Dendritic cell treated with granulocyte-macrophage colony-stimulating factor and Interleukin-4, amounts not matched to agents 40 ng/mL and 50 ng/mL, for 4 days (primary cell): ENCODE measurements at regions not wholly inside any gene's neighbourhood (a gene's known extent, or its start where the extent isn't known, plus 50 kb on each side); places are given as distances from the start of the nearest gene placed in this dataset.
"Not testable (repeated sequence)": the region's sequence is repeated elsewhere in the genome, so short reads cannot be mapped to it uniquely, and the experiment has no call there.

Experiments
- H3K27ac Mint-ChIP-seq: one replicate; pipeline ENCODE4 v1.8.0; 2022; ENCODE audit warnings: mild to moderate bottlenecking, mixed read lengths
- H3K27me3 Mint-ChIP-seq: one replicate; pipeline ENCODE4 v1.8.0; 2022; ENCODE audit warnings: mild to moderate bottlenecking, mixed read lengths
- H3K36me3 Mint-ChIP-seq: one replicate; pipeline ENCODE4 v1.8.0; 2022; ENCODE audit warnings: low read depth, mixed read lengths
- H3K4me1 Mint-ChIP-seq: one replicate; pipeline ENCODE4 v1.8.0; 2022; ENCODE audit warnings: low read depth, mixed read lengths
- H3K4me3 Mint-ChIP-seq: one replicate; pipeline ENCODE4 v1.8.0; 2022; ENCODE audit warnings: mild to moderate bottlenecking, moderate library complexity, mixed read lengths
- H3K9me3 Mint-ChIP-seq: one replicate; pipeline ENCODE4 v1.8.0; 2022; ENCODE audit warnings: mixed read lengths
- intact Hi-C: fragments of 100-400 bp; cut with micrococcal nuclease; formaldehyde crosslinking; loops from one replicate; pipeline ENCODE4 v1.15.0; 2022

- Mint-ChIP-seq H3K4me1 (no peaks in the 10 kb centered on the region), H3K9me3 (peaks cover 14% of the 10 kb centered on the region), H3K27me3 (no peaks in the 10 kb centered on the region), H3K4me3 (no peak overlapping the region), H3K27ac (no peak overlapping the region), H3K36me3 (no peaks in the 10 kb centered on the region)
- intact Hi-C loops = no loop called here
Observed at GRCh38 chr7:45292481-45292880, 134.9 kb downstream of the RAMP3 start.

- intact Hi-C loops = no loop called here
- Mint-ChIP-seq H3K4me3 (no peak overlapping the region), H3K9me3 (peaks cover 4% of the 10 kb centered on the region), H3K27me3 (no peaks in the 10 kb centered on the region), H3K36me3 (no peaks in the 10 kb centered on the region), H3K27ac (no peak overlapping the region), H3K4me1 (no peaks in the 10 kb centered on the region)
Observed at GRCh38 chr7:45293295-45293942, 135.8 kb downstream of the RAMP3 start.

GRCh38 chr7:45294559-45294958 is 137.0 kb downstream of the RAMP3 start:
- H3K4me1 Mint-ChIP-seq = no peaks in the 10 kb centered on the region
- no peaks in the 10 kb centered on the region for H3K9me3 Mint-ChIP-seq
- H3K27me3 Mint-ChIP-seq = no peaks in the 10 kb centered on the region

GRCh38 chr7:45295222-45295621 is 137.6 kb downstream of the RAMP3 start:
- H3K4me3 Mint-ChIP-seq = no peak overlapping the region
- H3K27me3 Mint-ChIP-seq = no peaks in the 10 kb centered on the region
- H3K36me3 Mint-ChIP-seq = no peaks in the 10 kb centered on the region
- H3K27ac Mint-ChIP-seq = no peak overlapping the region
- H3K4me1 Mint-ChIP-seq = no peaks in the 10 kb centered on the region
- intact Hi-C loops = no loop called here
- no peaks in the 10 kb centered on the region for H3K9me3 Mint-ChIP-seq

More at GRCh38 chr7:45294559-45294958, 137.0 kb downstream of the RAMP3 start:
- no peak overlapping the region for H3K4me3 Mint-ChIP-seq
- no peaks in the 10 kb centered on the region for H3K36me3 Mint-ChIP-seq
- intact Hi-C loops = no loop called here
- no peak overlapping the region for H3K27ac Mint-ChIP-seq

GRCh38 chr7:45296748-45297147 is 139.2 kb downstream of the RAMP3 start:
- Mint-ChIP-seq H3K36me3 (no peaks in the 10 kb centered on the region), H3K27ac (no peak overlapping the region), H3K9me3 (no peaks in the 10 kb centered on the region), H3K27me3 (peaks cover 2% of the 10 kb centered on the region), H3K4me1 (no peaks in the 10 kb centered on the region), H3K4me3 (no peak overlapping the region)
- intact Hi-C loops = no loop called here

- no peak overlapping the region for H3K27ac Mint-ChIP-seq
- H3K9me3 Mint-ChIP-seq = peaks cover 22% of the 10 kb centered on the region
- intact Hi-C loops = no loop called here
- no peak overlapping the region for H3K4me3 Mint-ChIP-seq
- no peaks in the 10 kb centered on the region for H3K36me3 Mint-ChIP-seq
- H3K27me3 Mint-ChIP-seq = no peaks in the 10 kb centered on the region
- H3K4me1 Mint-ChIP-seq = no peaks in the 10 kb centered on the region
Observed at GRCh38 chr7:45306752-45307305, 149.2 kb downstream of the RAMP3 start.

- H3K36me3 Mint-ChIP-seq = no peaks in the 10 kb centered on the region
- no peak overlapping the region for H3K27ac Mint-ChIP-seq
- no peaks in the 10 kb centered on the region for H3K27me3 Mint-ChIP-seq
- H3K4me1 Mint-ChIP-seq = no peaks in the 10 kb centered on the region
- intact Hi-C loops = no loop called here
- H3K9me3 Mint-ChIP-seq = peaks cover 47% of the 10 kb centered on the region
- no peak overlapping the region for H3K4me3 Mint-ChIP-seq
Observed at GRCh38 chr7:45311597-45311996, 154.0 kb downstream of the RAMP3 start.

- H3K27me3 Mint-ChIP-seq, H3K4me3 Mint-ChIP-seq: not testable (repeated sequence)
- H3K9me3 Mint-ChIP-seq = peaks cover 51% of the 10 kb centered on the region
Observed at GRCh38 chr7:45315512-45315911, 157.9 kb downstream of the RAMP3 start.

GRCh38 chr7:45324683-45325237 is 167.2 kb downstream of the RAMP3 start:
- no peak overlapping the region for H3K27ac Mint-ChIP-seq

More at GRCh38 chr7:45315512-45315911, 157.9 kb downstream of the RAMP3 start:
- intact Hi-C loops, H3K36me3 Mint-ChIP-seq, H3K27ac Mint-ChIP-seq, H3K4me1 Mint-ChIP-seq: not testable (repeated sequence)

GRCh38 chr7:45325378-45325777 is 167.8 kb downstream of the RAMP3 start:
- no peaks in the 10 kb centered on the region for H3K36me3 Mint-ChIP-seq
- H3K27ac Mint-ChIP-seq = no peak overlapping the region
- no peaks in the 10 kb centered on the region for H3K4me1 Mint-ChIP-seq
- H3K4me3 Mint-ChIP-seq = no peak overlapping the region
- intact Hi-C loops = no loop called here
- H3K9me3 Mint-ChIP-seq = peaks cover 9% of the 10 kb centered on the region
- H3K27me3 Mint-ChIP-seq = no peaks in the 10 kb centered on the region

More at GRCh38 chr7:45324683-45325237, 167.2 kb downstream of the RAMP3 start:
- H3K9me3 Mint-ChIP-seq = peaks cover 9% of the 10 kb centered on the region
- no peak overlapping the region for H3K4me3 Mint-ChIP-seq
- no peaks in the 10 kb centered on the region for H3K4me1 Mint-ChIP-seq
- no peaks in the 10 kb centered on the region for H3K27me3 Mint-ChIP-seq
- intact Hi-C loops = no loop called here
- H3K36me3 Mint-ChIP-seq = no peaks in the 10 kb centered on the region

- no peaks in the 10 kb centered on the region for H3K36me3 Mint-ChIP-seq
- no peak overlapping the region for H3K4me3 Mint-ChIP-seq
- H3K27ac Mint-ChIP-seq = no peak overlapping the region
- intact Hi-C loops = no loop called here
- peaks cover 27% of the 10 kb centered on the region for H3K9me3 Mint-ChIP-seq
- H3K4me1 Mint-ChIP-seq = no peaks in the 10 kb centered on the region
- H3K27me3 Mint-ChIP-seq = no peaks in the 10 kb centered on the region
Observed at GRCh38 chr7:45328403-45328981, 170.9 kb downstream of the RAMP3 start.

- no peak overlapping the region for H3K27ac Mint-ChIP-seq
- peaks cover 48% of the 10 kb centered on the region for H3K9me3 Mint-ChIP-seq
- intact Hi-C loops = no loop called here
- no peaks in the 10 kb centered on the region for H3K36me3 Mint-ChIP-seq
- no peaks in the 10 kb centered on the region for H3K4me1 Mint-ChIP-seq
- no peaks in the 10 kb centered on the region for H3K27me3 Mint-ChIP-seq
- no peak overlapping the region for H3K4me3 Mint-ChIP-seq
Observed at GRCh38 chr7:45331563-45331962, 174.0 kb downstream of the RAMP3 start.

- H3K36me3 Mint-ChIP-seq, H3K27ac Mint-ChIP-seq, intact Hi-C loops, H3K4me3 Mint-ChIP-seq, H3K4me1 Mint-ChIP-seq, H3K27me3 Mint-ChIP-seq: not testable (repeated sequence)
- peaks cover 44% of the 10 kb centered on the region for H3K9me3 Mint-ChIP-seq
Observed at GRCh38 chr7:45335024-45335423, 177.4 kb downstream of the RAMP3 start.

GRCh38 chr7:45342236-45342635 is 184.6 kb downstream of the RAMP3 start:
- H3K4me1 Mint-ChIP-seq = no peaks in the 10 kb centered on the region
- no peak overlapping the region for H3K27ac Mint-ChIP-seq
- intact Hi-C loops = no loop called here
- H3K9me3 Mint-ChIP-seq = no peaks in the 10 kb centered on the region
- H3K27me3 Mint-ChIP-seq = no peaks in the 10 kb centered on the region
- H3K4me3 Mint-ChIP-seq = no peak overlapping the region
- no peaks in the 10 kb centered on the region for H3K36me3 Mint-ChIP-seq
